H9 (cell line): ENCODE measurements at regions not wholly inside any gene's neighbourhood (a gene's known extent, or its start where the extent isn't known, plus 50 kb on each side); places are given as distances from the start of the nearest gene placed in this dataset.

Source experiments
- DNase-seq: peaks from one replicate; pipeline ENCODE4 v3.0.0-alpha.2; 2017
- H2AFZ ChIP-seq: one replicate; pipeline ENCODE4 v1.6.1; 2013; ENCODE audit warnings: mild to moderate bottlenecking, low read length, control low read depth, moderate library complexity
- H2AK5ac ChIP-seq: 2 replicates; pipeline ENCODE4 v1.6.1; 2013; ENCODE audit warnings: low read length, control low read depth, mixed read lengths; ENCODE audit not compliant: insufficient read length
- H2BK120ac ChIP-seq: one replicate; pipeline ENCODE4 v1.6.1; 2013; ENCODE audit warnings: low read depth, mild to moderate bottlenecking, low read length, control low read depth, inconsistent platforms; ENCODE audit not compliant: poor library complexity, severe bottlenecking
- H2BK12ac ChIP-seq: 2 replicates; pipeline ENCODE4 v1.6.1; 2013; ENCODE audit warnings: low read length, control low read depth, mixed read lengths, low read depth; ENCODE audit not compliant: insufficient read length
- H2BK15ac ChIP-seq: 2 replicates; pipeline ENCODE4 v1.6.1; 2013; ENCODE audit warnings: low read depth, low read length, control low read depth
- H2BK20ac ChIP-seq: one replicate; pipeline ENCODE4 v1.6.1; 2013; ENCODE audit warnings: low read depth, mild to moderate bottlenecking, low read length, control low read depth, inconsistent platforms; ENCODE audit not compliant: poor library complexity, severe bottlenecking
- H2BK5ac ChIP-seq: 2 replicates; pipeline ENCODE4 v1.6.1; 2013; ENCODE audit warnings: low read length, control low read depth, mixed read lengths; ENCODE audit not compliant: insufficient read length
- H3K14ac ChIP-seq: 2 replicates; pipeline ENCODE4 v1.6.1; 2013; ENCODE audit warnings: low read length, control low read depth; ENCODE audit not compliant: insufficient read depth
- H3K18ac ChIP-seq: 2 replicates; pipeline ENCODE4 v1.6.1; 2013; ENCODE audit warnings: low read depth, mild to moderate bottlenecking, mixed read lengths, low read length, control low read depth; ENCODE audit not compliant: insufficient read length
- H3K23ac ChIP-seq: 2 replicates; pipeline ENCODE4 v1.6.1; 2013; ENCODE audit warnings: low read length, control low read depth, mixed read lengths, low read depth; ENCODE audit not compliant: insufficient read length
- H3K23me2 ChIP-seq: 2 replicates; pipeline ENCODE4 v1.6.1; 2013; ENCODE audit warnings: low read depth, mild to moderate bottlenecking, mixed read lengths, low read length, control low read depth; ENCODE audit not compliant: insufficient read length, poor library complexity, severe bottlenecking
- H3K27ac ChIP-seq: 2 replicates; pipeline ENCODE4 v1.5.1; 2013; ENCODE audit warnings: low read length, control low read depth, mixed read lengths, low read depth; ENCODE audit not compliant: insufficient read length
- H3K27me3 ChIP-seq: 2 replicates; pipeline ENCODE4 v1.6.1; 2013; ENCODE audit warnings: low read length, control low read depth, inconsistent platforms; ENCODE audit not compliant: insufficient read depth
- H3K4ac ChIP-seq: 2 replicates; pipeline ENCODE4 v1.6.1; 2013; ENCODE audit warnings: low read depth, mild to moderate bottlenecking, control low read depth, inconsistent platforms, low read length, moderate library complexity
- H3K4me1 ChIP-seq: 2 replicates; pipeline ENCODE4 v1.6.1; 2013; ENCODE audit warnings: low read length, control low read depth, inconsistent platforms; ENCODE audit not compliant: insufficient read depth
- H3K4me2 ChIP-seq: 2 replicates; pipeline ENCODE4 v1.6.1; 2013; ENCODE audit warnings: low read length, control low read depth, mixed read lengths; ENCODE audit not compliant: insufficient read length, insufficient read depth
- H3K56ac ChIP-seq: 2 replicates; pipeline ENCODE4 v1.6.1; 2013; ENCODE audit warnings: low read depth, mild to moderate bottlenecking, mixed read lengths, low read length, control low read depth; ENCODE audit not compliant: insufficient read length
- H3K79me1 ChIP-seq: 2 replicates; pipeline ENCODE4 v1.6.1; 2013; ENCODE audit warnings: low read depth, mild to moderate bottlenecking, moderate library complexity, low read length, control low read depth, inconsistent platforms; ENCODE audit not compliant: insufficient read depth, poor library complexity, severe bottlenecking
- H3K79me2 ChIP-seq: 2 replicates; pipeline ENCODE4 v1.6.1; 2013; ENCODE audit warnings: low read length, control low read depth, inconsistent platforms; ENCODE audit not compliant: insufficient read depth
- H3K9ac ChIP-seq: 2 replicates; pipeline ENCODE4 v1.6.1; 2013; ENCODE audit warnings: low read length, control low read depth, mixed read lengths; ENCODE audit not compliant: insufficient read length; ENCODE audit errors: extremely low read depth
- H3K9me3 ChIP-seq: one replicate; pipeline ENCODE4 v1.6.1; 2013; ENCODE audit warnings: low read depth, low read length, inconsistent platforms; ENCODE audit not compliant: control insufficient read depth
- H3T11ph ChIP-seq: one replicate; pipeline ENCODE4 v1.6.1; 2013; ENCODE audit warnings: mild to moderate bottlenecking, low read length, control low read depth, inconsistent platforms
- H4K20me1 ChIP-seq: one replicate; pipeline ENCODE4 v1.6.1; 2013; ENCODE audit not compliant: control insufficient read depth, insufficient read length, insufficient read depth
- H4K5ac ChIP-seq: 2 replicates; pipeline ENCODE4 v1.6.1; 2013; ENCODE audit warnings: low read depth, mild to moderate bottlenecking, mixed read lengths, low read length, control low read depth; ENCODE audit not compliant: insufficient read length
- H4K8ac ChIP-seq: replicated peaks from 2 replicates; pipeline ENCODE4 v1.6.1; 2013; ENCODE audit warnings: low read length, control low read depth, mixed read lengths, low read depth; ENCODE audit not compliant: insufficient read length
- H4K91ac ChIP-seq: 2 replicates; pipeline ENCODE4 v1.6.1; 2013; ENCODE audit warnings: low read depth, mild to moderate bottlenecking, moderate library complexity, mixed read lengths, low read length, control low read depth; ENCODE audit not compliant: insufficient read length
- H3K27ac Mint-ChIP-seq, 3 experiments: 2 replicates in 2 of 3; 3 replicates in 1 of 3; pipeline ENCODE4 v1.8.0; 2020 to 2021; ENCODE audit warnings: mixed read lengths in 3 of 3, mild to moderate bottlenecking in 1 of 3, moderate library complexity in 1 of 3
- H3K27me3 Mint-ChIP-seq: 2 replicates; pipeline ENCODE4 v1.8.0; 2021; ENCODE audit warnings: low read depth, mild to moderate bottlenecking, moderate library complexity, mixed read lengths
- H3K36me3 Mint-ChIP-seq, 3 experiments: 2 replicates in 2 of 3; 3 replicates in 1 of 3; pipeline ENCODE4 v1.8.0; 2020 to 2021; ENCODE audit warnings: low read depth in 3 of 3, mixed read lengths in 3 of 3; ENCODE audit not compliant: insufficient read depth in 1 of 3
- H3K4me1 Mint-ChIP-seq, 2 experiments: 2 replicates each; pipeline ENCODE4 v1.8.0; 2020; ENCODE audit warnings: mixed read lengths in 2 of 2
- H3K4me3 Mint-ChIP-seq, 2 experiments: 2 replicates in 1 of 2; 3 replicates in 1 of 2; pipeline ENCODE4 v1.8.0; 2020 to 2021; ENCODE audit warnings: mild to moderate bottlenecking in 2 of 2, mixed read lengths in 2 of 2, moderate library complexity in 1 of 2
- H3K9me3 Mint-ChIP-seq, 2 experiments: 2 replicates in 1 of 2; 3 replicates in 1 of 2; pipeline ENCODE4 v1.8.0; 2020; ENCODE audit warnings: mild to moderate bottlenecking in 2 of 2, mixed read lengths in 2 of 2, moderate library complexity in 1 of 2
- CTCF ChIP-seq: fragments of 200-600 bp; sonication (generic); conservative IDR thresholded peaks from 3 replicates; pipeline ENCODE4 v1.8.0; 2021; ENCODE audit warnings: antibody characterized with exemption, mild to moderate bottlenecking
- WGBS: extraction: QIAGEN DNeasy Blood & Tissue Kit; methylation state at CpG from one replicate; pipeline ENCODE4 v1.1.7; 2013; ENCODE audit warnings: missing lambda C conversion rate, low lambda C conversion rate, mixed read lengths; ENCODE audit not compliant: insufficient read length; ENCODE audit errors: extremely low coverage; 5-methylcytosine and 5-hydroxymethylcytosine counted together

- H3K9me3 Mint-ChIP-seq, result no peaks in the 10 kb centered on the region
- Histone ChIP-seq H2AK5ac (no peak overlapping the region), H3K4me2 (no peak overlapping the region), H3K23ac (no peak overlapping the region), H3K23me2 (no peaks in the 10 kb centered on the region), H2BK12ac (no peak overlapping the region), H2BK20ac (no peak overlapping the region), H2BK15ac (no peak overlapping the region), H3K79me1 (no peaks in the 10 kb centered on the region), H3K27me3 (no peaks in the 10 kb centered on the region), H3K18ac (no peak overlapping the region), H4K91ac (no peak overlapping the region), H2BK120ac (no peak overlapping the region), H3K27ac (no peak overlapping the region), H3K9me3 (no peaks in the 10 kb centered on the region), H4K8ac (no peak overlapping the region), H3K9ac (no peak overlapping the region), H3K4me1 (no peaks in the 10 kb centered on the region), H2BK5ac (no peak overlapping the region), H3K56ac (no peak overlapping the region), H4K20me1 (no peaks in the 10 kb centered on the region), H3K14ac (no peak overlapping the region), H3K79me2 (no peaks in the 10 kb centered on the region), H2AFZ (no peak overlapping the region), H3K4ac (no peak overlapping the region), H3T11ph (no peak overlapping the region), H4K5ac (no peak overlapping the region)
- peaks cover 0 to 3% of the 10 kb centered on the region in 2 experiments; a peak in 1 of 4 replicates for H3K4me1 Mint-ChIP-seq
- TF ChIP-seq CTCF, result no peak
- WGBS, result no CpG with 5 or more reads among the region's 8 CpGs
- H3K27ac Mint-ChIP-seq, result no peak overlapping the region
- peaks cover 2% of the 10 kb centered on the region for H3K27me3 Mint-ChIP-seq
- DNase-seq, result no peak
- H3K4me3 Mint-ChIP-seq, result no peak overlapping the region
- H3K36me3 Mint-ChIP-seq, result no peaks in the 10 kb centered on the region
Observed at GRCh38 chr4:8781641-8782040, 90.0 kb downstream of the HMX1 start.
